GM18873 (cell line): ENCODE measurements at regions not wholly inside any gene's neighbourhood (a gene's known extent, or its start where the extent isn't known, plus 50 kb on each side); places are given as distances from the start of the nearest gene placed in this dataset.
A peak's percentile ranks its signal among the peaks of the same experiment; 100 is the strongest.
"Not testable (repeated sequence)": the region's sequence is repeated elsewhere in the genome, so short reads cannot be mapped to it uniquely, and the experiment has no call there.

Experiments used
- ATAC-seq: cut with Tn5 transposase; IDR thresholded peaks from one replicate; pipeline ENCODE4 v1.9.1; 2021; ENCODE audit warnings: mild to moderate bottlenecking, moderate library complexity, moderate number of reproducible peaks; ENCODE audit not compliant: unreplicated experiment, low FRiP score

GRCh38 chr18:53821141-53821540 is 403.3 kb downstream of the MBD2 start:
- ATAC-seq: not testable (repeated sequence)

GRCh38 chr18:53819671-53820070 is 404.8 kb downstream of the MBD2 start:
- ATAC-seq: no peak

- ATAC-seq: no peak
Measured at GRCh38 chr18:53819174-53819573, 405.3 kb downstream of the MBD2 start.

GRCh38 chr18:53817976-53818950 is 406.2 kb downstream of the MBD2 start:
- ATAC-seq: no peak

- ATAC-seq: no peak
Measured at GRCh38 chr18:53800171-53800570, 424.3 kb downstream of the MBD2 start.

- no peak for ATAC-seq
Measured at GRCh38 chr18:53799134-53799533, 425.3 kb downstream of the MBD2 start.

GRCh38 chr18:53798516-53798915 is 426.0 kb downstream of the MBD2 start:
- no peak for ATAC-seq

GRCh38 chr18:53797998-53798495 is 426.4 kb downstream of the MBD2 start:
- ATAC-seq: no peak

GRCh38 chr18:53796040-53796729 is 428.3 kb downstream of the MBD2 start:
- ATAC-seq: peak; percentile 76

- ATAC-seq: peak; percentile 14
Measured at GRCh38 chr18:53795610-53796009, 428.9 kb downstream of the MBD2 start.

- ATAC-seq: no peak
Measured at GRCh38 chr18:53795061-53795460, 429.4 kb downstream of the MBD2 start.

GRCh38 chr18:53792762-53793161 is 431.7 kb downstream of the MBD2 start:
- no peak for ATAC-seq

- ATAC-seq: no peak
Measured at GRCh38 chr18:53790786-53791185, 433.7 kb downstream of the MBD2 start.

GRCh38 chr18:53789376-53790247 is 434.9 kb downstream of the MBD2 start:
- ATAC-seq: no peak

GRCh38 chr18:53785811-53786210 is 438.7 kb downstream of the MBD2 start:
- no peak for ATAC-seq

GRCh38 chr18:53784253-53784652 is 440.2 kb downstream of the MBD2 start:
- ATAC-seq: no peak

GRCh38 chr18:53780666-53781065 is 443.8 kb downstream of the MBD2 start:
- ATAC-seq: no peak

- no peak for ATAC-seq
Measured at GRCh38 chr18:53772293-53772692, 452.2 kb downstream of the MBD2 start.

GRCh38 chr18:53771664-53772063 is 452.8 kb downstream of the MBD2 start:
- ATAC-seq: no peak

- ATAC-seq: no peak
Measured at GRCh38 chr18:53765211-53765610, 459.3 kb downstream of the MBD2 start.
